Panc1 (cell line): ENCODE measurements at regions not wholly inside any gene's neighbourhood (a gene's known extent, or its start where the extent isn't known, plus 50 kb on each side); places are given as distances from the start of the nearest gene placed in this dataset.

ENCODE experiments used
- ATAC-seq: fragments of 200-7000 bp; cut with Tn5 transposase; 2 replicates; pipeline ENCODE4 v1.9.1; 2020; ENCODE audit warnings: mild to moderate bottlenecking, moderate library complexity
- BruUV-seq: library from RNA; stranded (reverse); fragments of 400-500 nt; replicated peaks from 2 replicates; lab custom pipeline; 2021; lab: Mats Ljungman, UMichigan
- CTCF ChIA-PET: fragments of 300-600 bp; sonication (Branson Sonifier 250); formaldehyde crosslinking; loops from one replicate; lab custom pipeline; 2022; ENCODE audit warnings: antibody characterized with exemption; lab: Charles Lee
- POLR2A ChIA-PET: fragments of 300-600 bp; sonication (Branson Sonifier 250); formaldehyde crosslinking; loops from one replicate; lab custom pipeline; 2022; ENCODE audit warnings: antibody characterized with exemption; lab: Charles Lee
- DNase-seq: peaks from one replicate; pipeline ENCODE4 v3.0.0-alpha.2; 2010; ENCODE audit warnings: low read depth, low spot score
- H3K27ac ChIP-seq: 2 replicates; pipeline ENCODE4 v1.5.1; 2011; ENCODE audit warnings: mild to moderate bottlenecking, low read length, inconsistent platforms
- H3K27me3 ChIP-seq: fragments of 200-500 bp; sonication (Bioruptor generic); 2 replicates; pipeline ENCODE4 v1.6.0; 2014; ENCODE audit warnings: low read length, inconsistent platforms; ENCODE audit not compliant: control insufficient read depth, insufficient read depth
- H3K36me3 ChIP-seq: fragments of 200-500 bp; sonication (Bioruptor generic); 2 replicates; pipeline ENCODE4 v1.5.1; 2014; ENCODE audit warnings: inconsistent platforms, mild to moderate bottlenecking, low read length, moderate library complexity; ENCODE audit not compliant: control insufficient read depth, insufficient read depth
- H3K4me1 ChIP-seq: 2 replicates; pipeline ENCODE4 v1.5.1; 2011; ENCODE audit warnings: inconsistent platforms, mild to moderate bottlenecking, low read length, moderate library complexity; ENCODE audit not compliant: control insufficient read depth, insufficient read depth
- H3K4me3 ChIP-seq, 2 experiments: 2 replicates each; pipeline ENCODE4 v1.5.1; 2011 to 2012; ENCODE audit warnings: low read depth in 2 of 2, low read length in 2 of 2, mild to moderate bottlenecking in 2 of 2, inconsistent platforms in 1 of 2, moderate library complexity in 1 of 2
- H3K9me3 ChIP-seq: fragments of 200-500 bp; sonication (Bioruptor generic); 2 replicates; pipeline ENCODE4 v1.5.1; 2014; ENCODE audit warnings: low read depth, mild to moderate bottlenecking, inconsistent platforms, low read length, moderate library complexity; ENCODE audit not compliant: control insufficient read depth, insufficient read depth
- POLR2AphosphoS5 ChIP-seq: IDR thresholded peaks from 2 replicates; pipeline ENCODE4 v1.6.1; 2012; ENCODE audit warnings: mild to moderate bottlenecking, low read depth, low read length, moderate library complexity
- SIN3A ChIP-seq: IDR thresholded peaks from 2 replicates; pipeline ENCODE4 v1.6.1; 2012; ENCODE audit warnings: low read depth, mild to moderate bottlenecking, low read length, moderate library complexity, borderline replicate concordance; ENCODE audit not compliant: insufficient read depth
- TCF7L2 ChIP-seq: IDR thresholded peaks from 2 replicates; pipeline ENCODE4 v1.6.1; 2011; ENCODE audit warnings: mild to moderate bottlenecking, low read depth, low read length, inconsistent platforms
- in situ Hi-C: cut with HindIII; loops from 2 replicates; pipeline ENCODE4 v1.10.0; 2016; ENCODE audit warnings: low sequenced_read_pairs, low pct_unique_long_range_greater_than_20kb
- intact Hi-C: fragments of 100-400 bp; cut with micrococcal nuclease; formaldehyde crosslinking; loops from one replicate; pipeline ENCODE4 v1.10.0; 2022; ENCODE audit not compliant: unreplicated experiment
- TF ChIP-seq, protein P1 (sequence below), 2 experiments: IDR thresholded peaks; 2 replicates each; pipeline ENCODE4 v1.6.1; 2011 to 2012; ENCODE audit warnings: low read depth in 2 of 2, control low read depth in 1 of 2, low read length in 1 of 2, mild to moderate bottlenecking in 1 of 2, moderate library complexity in 1 of 2; ENCODE audit not compliant: insufficient read depth in 1 of 2
- TF ChIP-seq, protein P2 (sequence below): fragments of 450-650 bp; IDR thresholded peaks from 2 replicates; pipeline ENCODE4 v1.5.1; 2017; ENCODE audit warnings: mild to moderate bottlenecking

DNA sequence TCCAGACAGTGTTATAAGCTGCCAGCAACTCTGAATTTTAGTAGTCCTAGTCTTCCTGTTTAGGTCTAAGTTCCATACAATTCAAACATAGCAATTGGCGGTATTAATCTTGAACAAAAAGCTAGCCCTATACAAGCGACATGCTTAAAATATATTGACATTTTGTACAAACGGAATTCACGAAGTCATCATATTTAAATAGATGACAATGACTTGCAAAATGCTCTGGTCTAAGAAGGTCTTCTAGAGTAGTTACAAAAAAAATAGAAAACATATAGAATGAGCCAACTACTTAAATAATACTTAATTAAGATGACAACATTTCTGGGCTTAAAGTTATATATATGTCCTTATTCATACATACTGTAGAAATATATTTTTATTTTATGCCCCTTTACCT lies 446.6 kb downstream of the ANKRD7 start:
- Histone ChIP-seq H3K4me1 (no peaks in the 10 kb centered on the region), H3K36me3 (no peaks in the 10 kb centered on the region; the same call in 1 of the 2 replicates), H3K4me3 (no peak overlapping the region), H3K9me3 (no peaks in the 10 kb centered on the region), H3K27me3 (no peaks in the 10 kb centered on the region), H3K27ac (no peak overlapping the region)
- intact Hi-C loops, result no loop called here
- CTCF ChIA-PET, result no interaction called here
- no peak for DNase-seq
- TF ChIP-seq, protein P1, sequence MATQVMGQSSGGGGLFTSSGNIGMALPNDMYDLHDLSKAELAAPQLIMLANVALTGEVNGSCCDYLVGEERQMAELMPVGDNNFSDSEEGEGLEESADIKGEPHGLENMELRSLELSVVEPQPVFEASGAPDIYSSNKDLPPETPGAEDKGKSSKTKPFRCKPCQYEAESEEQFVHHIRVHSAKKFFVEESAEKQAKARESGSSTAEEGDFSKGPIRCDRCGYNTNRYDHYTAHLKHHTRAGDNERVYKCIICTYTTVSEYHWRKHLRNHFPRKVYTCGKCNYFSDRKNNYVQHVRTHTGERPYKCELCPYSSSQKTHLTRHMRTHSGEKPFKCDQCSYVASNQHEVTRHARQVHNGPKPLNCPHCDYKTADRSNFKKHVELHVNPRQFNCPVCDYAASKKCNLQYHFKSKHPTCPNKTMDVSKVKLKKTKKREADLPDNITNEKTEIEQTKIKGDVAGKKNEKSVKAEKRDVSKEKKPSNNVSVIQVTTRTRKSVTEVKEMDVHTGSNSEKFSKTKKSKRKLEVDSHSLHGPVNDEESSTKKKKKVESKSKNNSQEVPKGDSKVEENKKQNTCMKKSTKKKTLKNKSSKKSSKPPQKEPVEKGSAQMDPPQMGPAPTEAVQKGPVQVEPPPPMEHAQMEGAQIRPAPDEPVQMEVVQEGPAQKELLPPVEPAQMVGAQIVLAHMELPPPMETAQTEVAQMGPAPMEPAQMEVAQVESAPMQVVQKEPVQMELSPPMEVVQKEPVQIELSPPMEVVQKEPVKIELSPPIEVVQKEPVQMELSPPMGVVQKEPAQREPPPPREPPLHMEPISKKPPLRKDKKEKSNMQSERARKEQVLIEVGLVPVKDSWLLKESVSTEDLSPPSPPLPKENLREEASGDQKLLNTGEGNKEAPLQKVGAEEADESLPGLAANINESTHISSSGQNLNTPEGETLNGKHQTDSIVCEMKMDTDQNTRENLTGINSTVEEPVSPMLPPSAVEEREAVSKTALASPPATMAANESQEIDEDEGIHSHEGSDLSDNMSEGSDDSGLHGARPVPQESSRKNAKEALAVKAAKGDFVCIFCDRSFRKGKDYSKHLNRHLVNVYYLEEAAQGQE (IDR thresholded peaks at IDR 0.05; ENCODE audit: insufficient read depth in 1 of 2, low read depth in 2 of 2, low read length in 1 of 2), result no peak
- TF ChIP-seq SIN3A (no peak), TCF7L2 (no peak), POLR2AphosphoS5 (no peak)
- TF ChIP-seq, protein P2, sequence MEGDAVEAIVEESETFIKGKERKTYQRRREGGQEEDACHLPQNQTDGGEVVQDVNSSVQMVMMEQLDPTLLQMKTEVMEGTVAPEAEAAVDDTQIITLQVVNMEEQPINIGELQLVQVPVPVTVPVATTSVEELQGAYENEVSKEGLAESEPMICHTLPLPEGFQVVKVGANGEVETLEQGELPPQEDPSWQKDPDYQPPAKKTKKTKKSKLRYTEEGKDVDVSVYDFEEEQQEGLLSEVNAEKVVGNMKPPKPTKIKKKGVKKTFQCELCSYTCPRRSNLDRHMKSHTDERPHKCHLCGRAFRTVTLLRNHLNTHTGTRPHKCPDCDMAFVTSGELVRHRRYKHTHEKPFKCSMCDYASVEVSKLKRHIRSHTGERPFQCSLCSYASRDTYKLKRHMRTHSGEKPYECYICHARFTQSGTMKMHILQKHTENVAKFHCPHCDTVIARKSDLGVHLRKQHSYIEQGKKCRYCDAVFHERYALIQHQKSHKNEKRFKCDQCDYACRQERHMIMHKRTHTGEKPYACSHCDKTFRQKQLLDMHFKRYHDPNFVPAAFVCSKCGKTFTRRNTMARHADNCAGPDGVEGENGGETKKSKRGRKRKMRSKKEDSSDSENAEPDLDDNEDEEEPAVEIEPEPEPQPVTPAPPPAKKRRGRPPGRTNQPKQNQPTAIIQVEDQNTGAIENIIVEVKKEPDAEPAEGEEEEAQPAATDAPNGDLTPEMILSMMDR, result no peak
- BruUV-seq, result no TSS peak
- POLR2A ChIA-PET, result no interaction called here
- ATAC-seq, result no peak
- in situ Hi-C loops, result no loop called here

DNA sequence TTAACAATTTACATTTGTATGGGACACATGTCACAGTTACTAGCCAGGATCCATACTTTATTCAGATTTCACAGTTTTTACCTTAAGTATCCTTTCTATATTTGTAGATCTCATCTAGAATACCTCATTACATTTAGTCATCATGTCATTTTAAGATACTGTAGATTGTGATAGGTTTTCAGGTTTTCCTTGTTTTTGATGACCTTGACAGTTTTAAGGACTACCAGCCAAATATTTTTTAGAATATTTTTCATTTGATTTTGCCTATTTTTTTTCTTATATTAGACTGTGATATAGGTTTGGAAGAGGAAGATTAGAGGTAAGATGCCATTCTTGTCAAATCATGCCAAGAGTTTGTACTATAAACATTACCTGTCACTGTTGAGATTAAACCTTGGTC lies 460.3 kb downstream of the ANKRD7 start:
- no peaks in the 10 kb centered on the region for H3K27me3 ChIP-seq
- CTCF ChIA-PET, result no interaction called here
- intact Hi-C loops (no loop called here), in situ Hi-C loops (no loop called here)
- no TSS peak for BruUV-seq
- H3K9me3 ChIP-seq, result no peaks in the 10 kb centered on the region
- no peak overlapping the region for H3K27ac ChIP-seq
- no peak for TF ChIP-seq TCF7L2
- TF ChIP-seq, protein P1 (IDR thresholded peaks at IDR 0.05; ENCODE audit: insufficient read depth in 1 of 2, low read depth in 2 of 2, low read length in 1 of 2), result no peak
- TF ChIP-seq, protein P2, result no peak
- no peak for TF ChIP-seq SIN3A
- no peak for TF ChIP-seq POLR2AphosphoS5
- DNase-seq, result no peak
- POLR2A ChIA-PET, result no interaction called here
- no peaks in the 10 kb centered on the region for H3K36me3 ChIP-seq
- no peak overlapping the region for H3K4me3 ChIP-seq
- ATAC-seq, result no peak
- H3K4me1 ChIP-seq, result no peaks in the 10 kb centered on the region
